ENCODE measurements at regions not wholly inside any gene's neighbourhood (a gene's known extent, or its start where the extent isn't known, plus 50 kb on each side); places are given as distances from the start of the nearest gene placed in this dataset.

DNA sequence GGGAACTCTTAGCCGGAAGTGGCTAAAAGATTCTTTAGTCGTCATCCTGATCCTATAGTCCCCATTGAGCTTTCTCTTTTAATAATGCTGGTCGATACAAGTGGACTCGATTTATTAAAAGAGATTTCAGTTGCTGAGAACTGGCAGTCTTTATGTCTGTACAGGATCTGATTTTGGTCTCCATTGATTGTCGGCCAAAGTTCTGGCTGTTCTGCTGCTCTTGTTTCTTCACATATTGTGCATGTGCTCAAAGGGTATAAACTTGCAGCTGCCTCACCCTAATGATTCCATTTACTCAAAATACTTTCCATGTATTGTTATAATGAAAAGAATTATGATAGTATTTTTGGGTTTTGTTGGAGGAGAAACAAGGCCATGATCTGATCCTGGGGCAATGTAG, 100.7 kb upstream of the CTTNBP2 start:
- DNase-seq, result no peak

- no peak for DNase-seq
These were observed 101.7 kb upstream of the CTTNBP2 start for GRCh38 chr7:117974891-117975290.

GRCh38 chr7:117975476-117975875, 102.2 kb upstream of the CTTNBP2 start:
- no peak for DNase-seq

DNA sequence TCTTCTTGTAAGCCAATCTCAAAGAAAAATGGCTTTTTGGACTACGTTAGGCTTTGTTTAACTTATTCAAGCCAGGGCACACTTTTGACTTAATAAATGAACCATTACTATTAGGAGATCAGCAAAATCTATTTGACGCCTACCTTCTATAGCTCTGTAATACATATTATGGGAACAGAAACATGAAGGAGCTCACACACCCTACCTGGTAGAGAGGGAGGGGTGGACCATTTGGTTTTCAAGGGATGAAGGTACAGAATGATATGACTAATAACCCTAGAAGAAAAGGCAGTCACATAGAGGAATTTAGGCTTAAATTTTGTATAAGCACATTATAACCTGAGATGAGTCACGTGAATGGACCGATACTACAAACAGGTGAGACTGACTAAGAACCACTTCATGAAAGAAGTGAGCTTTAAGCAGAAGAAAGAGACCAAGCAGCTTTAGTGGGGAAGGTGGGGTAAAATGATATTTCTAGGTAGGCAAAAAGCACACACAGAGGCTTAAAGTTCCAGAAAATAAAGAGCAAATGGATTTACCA, 106.8 kb upstream of the CTTNBP2 start:
- no peak for DNase-seq

DNA sequence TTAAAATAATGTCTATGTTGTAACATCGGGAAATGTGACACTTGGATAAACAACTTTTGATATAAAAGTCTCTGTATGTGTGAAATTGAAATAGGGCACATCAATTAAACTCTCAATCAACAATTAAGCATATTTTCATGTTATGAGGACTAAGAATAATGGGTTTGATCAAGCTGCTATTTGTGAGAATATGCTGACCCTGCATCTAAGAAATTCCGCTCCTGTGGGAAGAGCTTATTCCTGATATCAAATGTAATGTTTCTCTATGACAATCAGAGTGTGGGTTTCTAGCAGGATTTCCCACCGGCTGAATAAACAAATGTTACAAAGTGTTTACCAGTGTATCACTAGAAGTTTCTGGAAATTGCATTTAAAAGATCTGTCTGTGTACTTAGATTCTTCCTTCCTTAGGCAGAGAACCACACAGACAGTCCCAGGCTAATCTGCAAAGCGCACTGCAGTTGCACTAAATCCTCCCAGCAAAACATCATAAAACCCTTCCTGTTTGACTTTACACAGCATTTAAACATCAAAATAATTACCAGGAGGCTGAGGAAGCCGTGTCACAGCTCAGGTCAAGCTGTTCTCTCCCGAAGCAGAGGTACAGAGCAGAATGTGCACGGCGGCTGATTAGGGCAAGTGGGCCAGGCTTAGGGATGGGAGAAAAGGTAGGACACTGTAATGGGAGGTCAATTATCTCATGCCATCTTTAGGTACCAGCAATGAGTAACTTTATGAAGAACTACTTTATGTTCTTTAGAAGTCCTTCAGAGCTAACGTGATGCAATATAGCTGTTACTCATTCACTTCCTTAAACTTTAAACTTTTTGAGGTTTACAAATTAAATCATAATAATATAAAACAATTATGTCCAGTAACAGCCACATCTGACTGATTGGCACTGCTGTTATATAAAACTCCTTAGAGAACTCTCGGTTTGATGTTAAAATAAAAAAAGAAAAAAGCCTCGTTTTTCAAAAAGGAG, 109.1 kb upstream of the CTTNBP2 start:
- DNase-seq, result no peak

DNA sequence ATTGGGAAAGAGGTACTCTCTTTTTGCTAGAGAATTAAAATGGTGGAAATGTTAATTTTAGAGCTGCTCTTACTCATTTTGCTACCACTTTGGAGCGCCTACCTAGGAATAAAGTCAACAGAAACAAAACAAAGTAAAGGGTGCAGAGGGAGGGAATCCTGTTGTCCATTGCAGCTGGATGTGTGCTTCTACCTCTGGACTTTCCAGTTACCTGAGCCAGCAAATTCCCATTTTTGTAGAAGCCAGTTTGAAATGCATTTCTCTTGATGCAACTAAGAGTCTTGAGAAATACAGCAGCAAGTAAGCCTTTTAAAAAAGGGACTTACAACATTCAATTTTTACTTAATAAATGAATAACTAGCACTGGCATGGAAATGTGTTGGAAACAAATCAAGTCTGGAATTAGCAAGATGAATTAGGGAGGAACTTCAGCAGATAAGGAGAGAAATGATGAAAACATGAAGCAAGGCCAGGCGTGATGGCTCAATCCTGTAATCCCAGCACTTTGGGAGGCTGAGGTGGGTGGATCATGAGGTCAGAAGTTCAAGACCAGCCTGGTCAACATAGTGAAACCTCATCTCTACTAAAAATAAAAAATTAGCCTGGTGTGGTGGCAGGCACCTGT, 113.5 kb upstream of the CTTNBP2 start:
- no peak for DNase-seq

- DNase-seq, result no peak
These were observed 117.6 kb upstream of the CTTNBP2 start for GRCh38 chr7:117990834-117991233.

DNA sequence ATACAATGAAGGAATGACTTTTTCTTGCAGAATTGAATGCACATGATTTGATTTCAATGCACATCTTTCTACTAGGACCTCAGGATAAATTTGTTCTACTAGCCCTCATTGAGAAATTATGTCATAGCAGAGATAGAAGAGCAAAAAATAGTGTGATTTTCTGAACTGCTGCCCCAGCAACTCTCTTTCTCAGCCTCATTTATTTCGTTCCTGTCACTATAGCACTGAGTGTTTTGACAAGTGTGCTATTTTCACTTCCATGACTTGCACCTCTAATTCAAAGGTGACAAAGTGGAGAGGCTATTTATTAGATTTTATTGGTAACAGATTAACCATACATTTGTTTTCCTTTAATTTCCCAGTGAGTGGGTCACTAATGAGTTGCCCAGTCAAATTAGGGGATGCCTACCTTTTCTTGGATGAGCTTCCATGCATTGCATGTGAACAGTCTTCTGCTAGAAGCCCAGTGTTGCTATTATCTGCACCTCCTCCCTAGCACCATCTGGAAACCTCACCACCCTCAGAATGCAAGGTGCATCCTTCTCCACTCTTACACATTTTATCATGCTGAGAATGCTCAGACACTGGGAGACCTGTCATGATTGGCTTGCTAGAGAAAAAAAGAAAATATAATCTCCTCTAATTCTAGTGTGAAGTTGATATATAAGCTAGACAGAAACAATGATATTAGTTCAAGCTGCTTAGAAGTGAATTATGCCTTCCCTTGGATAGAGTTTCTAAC, 119.6 kb upstream of the CTTNBP2 start:
- no peak for DNase-seq

- no peak for DNase-seq
These were observed 120.2 kb upstream of the CTTNBP2 start for GRCh38 chr7:117993377-117994003.

DNA sequence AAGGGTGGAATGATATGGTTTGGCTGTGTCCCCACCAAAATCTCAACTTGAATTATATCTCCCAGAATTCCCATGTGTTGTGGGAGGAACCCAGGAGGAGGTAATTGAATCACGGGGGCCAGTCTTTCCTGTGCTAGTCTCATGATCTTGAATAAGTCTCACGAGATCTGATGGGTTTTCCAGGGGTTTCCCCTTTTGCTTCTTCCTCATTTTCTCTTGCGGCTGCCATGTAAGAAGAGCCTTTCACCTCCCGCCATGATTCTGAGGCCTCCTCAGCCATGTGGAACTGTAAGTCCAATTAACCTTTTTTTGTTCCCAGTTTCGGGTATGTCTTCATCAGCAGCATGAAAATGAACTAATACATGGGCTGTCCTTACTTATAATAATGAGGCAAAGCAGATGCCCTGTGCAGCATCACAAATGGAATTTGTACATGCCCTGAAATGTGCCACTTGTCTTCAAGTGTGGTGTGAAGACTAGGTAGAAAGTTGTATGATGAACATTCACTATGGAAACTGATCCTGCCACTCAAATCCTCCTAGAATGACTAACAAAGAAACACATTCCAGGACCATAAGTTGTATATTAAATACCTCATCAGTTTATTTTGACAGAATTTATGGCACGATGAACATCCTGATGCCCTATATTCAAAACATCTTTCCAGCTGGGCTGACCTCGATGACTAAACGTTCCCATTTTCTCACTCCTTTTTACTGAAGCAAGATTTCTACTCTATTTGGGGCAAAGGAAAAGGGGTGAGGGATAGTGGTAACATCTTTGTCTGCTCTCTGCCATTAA, 122.8 kb upstream of the CTTNBP2 start:
- no peak for DNase-seq

DNA sequence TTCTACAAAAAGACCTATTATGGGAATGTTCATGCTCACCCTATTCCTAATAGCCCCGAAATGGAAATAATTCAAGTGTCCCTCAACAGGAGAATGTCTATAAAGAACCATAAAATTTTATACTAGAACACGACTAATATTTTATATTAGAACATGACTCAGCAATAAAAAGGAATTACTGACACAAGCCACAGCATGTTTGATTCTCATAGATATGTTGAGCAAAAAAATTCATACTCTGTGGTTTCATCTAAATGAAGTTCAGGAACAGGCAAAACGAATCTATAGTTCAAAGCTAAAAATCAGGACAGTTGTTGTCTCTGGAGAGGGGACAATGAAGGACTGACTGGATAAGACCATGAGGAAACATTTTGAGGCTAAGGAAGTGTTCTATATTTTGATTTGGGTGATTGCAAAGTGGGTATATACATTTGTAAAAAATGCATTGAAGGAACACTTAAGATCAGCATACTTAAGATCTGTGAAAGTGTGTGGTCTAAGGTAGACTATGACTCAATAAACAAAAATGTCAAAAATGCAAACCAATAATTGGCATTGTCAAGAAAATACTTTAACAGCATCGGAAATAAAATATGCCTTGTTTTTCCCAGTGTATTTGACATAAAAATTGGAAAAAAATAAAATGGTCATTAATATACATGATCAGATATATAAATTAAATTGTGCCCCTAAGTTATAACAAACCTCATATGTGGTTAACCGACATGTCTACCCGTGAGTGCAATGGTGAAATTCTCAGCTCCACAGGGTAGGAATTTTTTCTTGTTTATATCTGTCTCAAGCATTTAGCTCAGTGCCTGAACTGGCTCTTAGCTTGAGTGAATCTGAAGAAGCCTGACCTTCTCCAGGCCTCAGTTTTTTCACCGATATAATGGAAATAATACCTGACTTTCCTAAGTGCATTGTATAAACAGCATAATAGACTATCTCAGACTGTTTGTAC, 124.9 kb upstream of the CTTNBP2 start:
- no peak for DNase-seq

DNA sequence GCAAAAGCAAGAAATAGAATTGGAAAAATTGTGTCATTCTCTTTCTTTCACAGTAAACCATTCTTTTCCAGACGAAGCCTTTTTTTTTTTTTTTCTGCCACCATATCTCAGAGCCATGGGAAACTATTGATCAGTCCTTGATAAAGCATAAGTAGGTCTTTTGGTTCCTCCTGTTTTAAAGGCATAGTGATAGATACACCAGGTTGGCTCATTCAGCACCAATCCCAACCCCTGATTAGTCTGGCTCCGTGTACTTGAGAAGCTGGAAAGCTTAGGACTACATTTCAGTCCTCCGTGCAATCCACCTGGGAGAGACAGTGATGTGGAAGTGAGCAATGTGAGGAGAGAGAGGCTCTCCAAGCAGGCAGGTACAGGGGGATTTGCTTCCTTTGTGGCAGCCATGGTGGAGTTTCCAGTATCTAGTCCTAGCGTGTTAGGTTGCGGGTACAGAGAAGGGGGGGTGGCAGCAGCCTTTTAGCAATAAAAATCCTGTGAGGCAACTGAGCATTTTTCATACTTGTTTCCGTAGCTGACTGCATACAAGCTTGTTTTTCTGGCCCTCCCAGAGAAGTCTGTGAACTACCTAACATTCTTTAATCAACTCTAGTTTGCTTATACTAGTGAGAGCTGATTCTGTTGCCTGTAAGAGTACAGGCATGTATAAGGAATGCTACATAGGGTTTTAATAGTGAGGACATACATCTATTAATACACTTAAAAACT, 127.4 kb upstream of the CTTNBP2 start:
- DNase-seq, result no peak

DNA sequence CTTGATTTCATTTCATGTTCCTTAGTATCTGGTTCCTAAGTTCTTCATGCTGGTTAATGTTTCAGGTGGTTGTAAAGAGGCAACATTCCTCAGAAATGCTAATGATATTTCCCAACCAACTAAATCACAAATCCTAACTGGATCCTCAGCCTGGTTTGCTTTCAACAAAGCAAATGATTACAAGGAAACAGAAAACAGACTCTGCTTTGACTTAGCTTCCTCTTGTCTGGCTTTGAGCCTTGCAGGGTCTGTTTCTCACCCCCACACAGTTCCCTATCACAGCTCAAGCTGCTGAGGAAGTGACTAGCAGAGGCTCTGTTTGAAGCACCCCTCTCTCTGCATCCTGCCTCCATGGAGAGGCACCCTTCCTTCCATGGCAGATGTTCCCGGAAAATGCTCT, 130.2 kb upstream of the CTTNBP2 start:
- no peak for DNase-seq

DNA sequence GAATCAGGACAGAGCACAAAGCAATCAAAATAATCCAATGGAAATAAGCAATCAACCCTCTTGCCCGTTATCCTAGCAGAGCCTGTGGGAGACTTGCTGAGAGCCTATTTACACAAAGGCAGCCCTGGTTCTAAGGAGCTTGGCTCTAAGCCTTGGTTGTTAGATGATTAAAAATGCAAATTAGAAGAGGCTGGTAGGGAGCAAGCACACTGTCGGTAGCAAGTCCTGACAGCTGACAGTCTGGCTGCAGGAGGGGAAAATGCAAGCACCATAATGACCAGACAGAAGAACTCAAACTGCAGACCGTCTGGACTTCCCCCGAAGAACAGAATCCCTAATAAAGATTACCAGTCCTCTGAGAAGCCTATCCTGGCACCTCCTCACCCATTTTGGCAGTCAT, 131.8 kb upstream of the CTTNBP2 start:
- no peak for DNase-seq

DNA sequence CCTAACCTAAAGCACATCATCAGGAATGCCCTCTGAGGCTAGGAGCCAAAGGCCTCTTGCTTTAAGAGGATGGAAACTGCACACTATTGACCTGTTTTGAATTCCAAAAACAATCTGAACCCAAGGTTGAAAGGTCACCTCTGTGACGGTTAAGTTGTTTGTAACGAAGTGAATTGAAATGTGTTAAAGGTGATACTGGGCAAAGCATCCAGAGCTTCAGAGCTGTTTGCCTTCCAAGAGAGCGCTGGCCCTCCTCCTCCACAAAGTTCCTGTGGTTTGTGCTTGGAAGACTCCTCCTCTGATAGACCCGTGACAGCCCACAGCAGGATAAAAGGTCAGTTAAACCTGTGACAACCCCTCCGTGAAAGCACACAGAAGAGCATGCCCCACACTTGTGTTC, 133.7 kb upstream of the CTTNBP2 start:
- no peak for DNase-seq

- no peak for DNase-seq
These were observed 136.2 kb upstream of the CTTNBP2 start for GRCh38 chr7:118009419-118009818.

- no peak for DNase-seq
These were observed 138.4 kb upstream of the CTTNBP2 start for GRCh38 chr7:118011652-118012051.

- DNase-seq, result no peak
These were observed 140.2 kb upstream of the CTTNBP2 start for GRCh38 chr7:118013252-118014010.

DNA sequence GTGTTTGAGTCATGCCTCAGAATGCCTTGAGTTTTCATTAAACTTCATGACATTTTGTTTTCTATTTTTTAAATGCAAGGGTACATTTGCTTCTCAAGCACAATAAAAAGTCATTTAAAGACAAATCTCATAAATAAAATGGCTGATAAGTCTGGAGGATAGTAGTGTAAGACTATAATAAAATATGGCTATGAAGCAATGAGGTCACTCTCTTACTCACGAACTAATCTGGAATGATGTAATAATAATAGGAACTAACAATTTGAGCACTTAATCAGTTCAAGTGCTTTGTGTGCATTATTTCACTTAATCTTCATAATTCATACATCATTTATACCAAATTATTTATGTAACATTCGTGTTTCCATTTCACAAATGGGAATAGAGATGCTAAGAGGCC, 149.3 kb upstream of the CTTNBP2 start:
- DNase-seq, result no peak
